Keratinocyte (primary cell): ENCODE measurements at regions not wholly inside any gene's neighbourhood (a gene's known extent, or its start where the extent isn't known, plus 50 kb on each side); places are given as distances from the start of the nearest gene placed in this dataset.
"Not testable (repeated sequence)": the region's sequence is repeated elsewhere in the genome, so short reads cannot be mapped to it uniquely, and the experiment has no call there.

Source experiments
- DNase-seq: peaks from one replicate; pipeline ENCODE4 v3.0.0-alpha.2; 2011; ENCODE audit warnings: low read depth, missing footprints, low spot score
- FAIRE-seq: peaks from 2 replicates; lab custom pipeline; 2011; peaks lifted over from hg19 to GRCh38; lab: Jason Lieb, UNC
- H2AFZ ChIP-seq: 2 replicates; pipeline ENCODE4 v1.6.0; 2012; ENCODE audit warnings: low read length, control low read depth, inconsistent platforms; ENCODE audit not compliant: control insufficient read depth
- H3K27ac ChIP-seq: 2 replicates; pipeline ENCODE4 v1.5.1; 2011; ENCODE audit warnings: low read length; ENCODE audit not compliant: control insufficient read depth, insufficient read depth
- H3K27me3 ChIP-seq: 3 replicates; pipeline ENCODE4 v1.6.0; 2011; ENCODE audit warnings: low read length; ENCODE audit not compliant: control insufficient read depth, insufficient read depth; ENCODE audit errors: extremely low read depth
- H3K36me3 ChIP-seq, 2 experiments: 2 replicates in 1 of 2; 3 replicates in 1 of 2; pipeline ENCODE4 v1.5.1; 2011; ENCODE audit warnings: low read length in 2 of 2, mild to moderate bottlenecking in 1 of 2; ENCODE audit not compliant: control insufficient read depth in 2 of 2, insufficient read depth in 2 of 2; ENCODE audit errors: extremely low read depth in 1 of 2
- H3K4me1 ChIP-seq: 3 replicates; pipeline ENCODE4 v1.5.1; 2011; ENCODE audit warnings: low read length; ENCODE audit not compliant: control insufficient read depth, insufficient read depth; ENCODE audit errors: extremely low read depth
- H3K4me2 ChIP-seq: 3 replicates; pipeline ENCODE4 v1.6.0; 2011; ENCODE audit warnings: low read depth, low read length; ENCODE audit not compliant: control insufficient read depth, insufficient read depth; ENCODE audit errors: extremely low read depth
- H3K4me3 ChIP-seq, 3 experiments: fragments of 200-600 bp in 1 of 3; sonication (generic) in 1 of 3; 2 replicates in 2 of 3; 3 replicates in 1 of 3; pipeline ENCODE4 v1.5.1; 2011 to 2016; ENCODE audit warnings: low read length in 3 of 3, mild to moderate bottlenecking in 3 of 3, control low read depth in 2 of 3, inconsistent platforms in 1 of 3, low read depth in 1 of 3, mixed read lengths in 1 of 3, mixed run types in 1 of 3, moderate library complexity in 1 of 3; ENCODE audit not compliant: control insufficient read depth in 2 of 3, insufficient read depth in 2 of 3; ENCODE audit errors: extremely low read depth in 1 of 3
- H3K79me2 ChIP-seq: 2 replicates; pipeline ENCODE4 v1.6.0; 2012; ENCODE audit warnings: low read length; ENCODE audit not compliant: control insufficient read depth, insufficient read depth
- H3K9ac ChIP-seq: 3 replicates; pipeline ENCODE4 v1.6.0; 2011; ENCODE audit warnings: low read length; ENCODE audit not compliant: control insufficient read depth, insufficient read depth; ENCODE audit errors: extremely low read depth
- H3K9me1 ChIP-seq: 3 replicates; pipeline ENCODE4 v1.6.0; 2011; ENCODE audit warnings: low read length; ENCODE audit not compliant: control insufficient read depth, insufficient read depth; ENCODE audit errors: extremely low read depth
- H3K9me3 ChIP-seq: 2 replicates; pipeline ENCODE4 v1.5.1; 2012; ENCODE audit warnings: low read depth, low read length; ENCODE audit not compliant: control insufficient read depth
- H4K20me1 ChIP-seq: 3 replicates; pipeline ENCODE4 v1.6.0; 2011; ENCODE audit warnings: low read length; ENCODE audit not compliant: control insufficient read depth, insufficient read depth; ENCODE audit errors: extremely low read depth
- EZH2 ChIP-seq: IDR thresholded peaks from one replicate; pipeline ENCODE4 v1.6.1; 2012; ENCODE audit warnings: inconsistent platforms, mild to moderate bottlenecking, low read length, moderate library complexity
- dilution Hi-C: fragments of 300-500 bp; cut with MboI; formaldehyde crosslinking; loops from one replicate; pipeline ENCODE4 v1.7.0; 2020; ENCODE audit warnings: low sequenced_read_pairs; ENCODE audit not compliant: extremely low pct_ligation_motif_present
- TF ChIP-seq, protein P1 (sequence below), 3 experiments: IDR thresholded peaks in 1 of 3; conservative IDR thresholded peaks in 1 of 3; optimal IDR thresholded peaks in 1 of 3; 2 replicates in 2 of 3; 3 replicates in 1 of 3; pipeline versions ENCODE3 to v1.5.1; 2011; ENCODE audit warnings: low read length in 3 of 3, mild to moderate bottlenecking in 3 of 3, moderate library complexity in 2 of 3, control low read depth in 1 of 3, inconsistent platforms in 1 of 3; ENCODE audit not compliant: insufficient read depth in 2 of 3; ENCODE audit errors: extremely low read depth in 1 of 3

DNA sequence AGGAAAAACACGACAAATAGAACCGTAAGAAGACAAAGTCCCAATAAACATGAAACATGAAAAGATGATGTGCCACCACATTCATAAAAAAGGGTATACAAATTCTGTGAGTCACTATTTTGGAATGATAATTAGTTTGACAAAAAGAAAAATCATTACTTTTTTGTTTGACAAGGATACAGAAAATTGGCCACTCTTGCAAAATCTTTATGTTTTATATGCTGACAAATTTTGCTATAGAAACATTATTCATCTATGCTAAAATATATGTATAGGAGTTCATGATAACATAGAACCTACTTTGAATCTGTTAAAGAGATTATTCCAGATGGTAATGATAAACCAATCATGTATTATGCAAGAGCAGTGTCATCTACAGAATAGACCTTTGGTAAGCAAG, 1201.0 kb downstream of the FSCB start:
- H4K20me1 ChIP-seq, result no peaks in the 10 kb centered on the region
- FAIRE-seq (no peak), DNase-seq (no peak)
- H3K9ac ChIP-seq, result no peak overlapping the region
- H2AFZ ChIP-seq, result no peak overlapping the region
- no peak for TF ChIP-seq EZH2
- TF ChIP-seq, protein P1, sequence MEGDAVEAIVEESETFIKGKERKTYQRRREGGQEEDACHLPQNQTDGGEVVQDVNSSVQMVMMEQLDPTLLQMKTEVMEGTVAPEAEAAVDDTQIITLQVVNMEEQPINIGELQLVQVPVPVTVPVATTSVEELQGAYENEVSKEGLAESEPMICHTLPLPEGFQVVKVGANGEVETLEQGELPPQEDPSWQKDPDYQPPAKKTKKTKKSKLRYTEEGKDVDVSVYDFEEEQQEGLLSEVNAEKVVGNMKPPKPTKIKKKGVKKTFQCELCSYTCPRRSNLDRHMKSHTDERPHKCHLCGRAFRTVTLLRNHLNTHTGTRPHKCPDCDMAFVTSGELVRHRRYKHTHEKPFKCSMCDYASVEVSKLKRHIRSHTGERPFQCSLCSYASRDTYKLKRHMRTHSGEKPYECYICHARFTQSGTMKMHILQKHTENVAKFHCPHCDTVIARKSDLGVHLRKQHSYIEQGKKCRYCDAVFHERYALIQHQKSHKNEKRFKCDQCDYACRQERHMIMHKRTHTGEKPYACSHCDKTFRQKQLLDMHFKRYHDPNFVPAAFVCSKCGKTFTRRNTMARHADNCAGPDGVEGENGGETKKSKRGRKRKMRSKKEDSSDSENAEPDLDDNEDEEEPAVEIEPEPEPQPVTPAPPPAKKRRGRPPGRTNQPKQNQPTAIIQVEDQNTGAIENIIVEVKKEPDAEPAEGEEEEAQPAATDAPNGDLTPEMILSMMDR (optimal IDR thresholded peaks at IDR 0.05 in 1 of 3, IDR thresholded peaks at IDR 0.05 in 1 of 3, conservative IDR thresholded peaks at IDR 0.05 in 1 of 3; ENCODE audit: extremely low read depth in 1 of 3, insufficient read depth in 2 of 3, low read length in 3 of 3), result no peak
- dilution Hi-C loops, result no loop called here
- H3K9me3 ChIP-seq, result no peaks in the 10 kb centered on the region
- no peaks in the 10 kb centered on the region for H3K4me1 ChIP-seq
- H3K36me3 ChIP-seq, result no peaks in the 10 kb centered on the region
- no peaks in the 10 kb centered on the region for H3K27me3 ChIP-seq
- no peak overlapping the region for H3K4me3 ChIP-seq
- H3K27ac ChIP-seq, result no peak overlapping the region
- no peaks in the 10 kb centered on the region for H3K79me2 ChIP-seq
- H3K9me1 ChIP-seq, result no peaks in the 10 kb centered on the region
- H3K4me2 ChIP-seq, result no peak overlapping the region

GRCh38 chr14:43297794-43298193, 1209.3 kb downstream of the FSCB start:
- Histone ChIP-seq H2AFZ (no peak overlapping the region), H3K4me1 (no peaks in the 10 kb centered on the region), H3K9me3 (no peaks in the 10 kb centered on the region), H3K79me2 (no peaks in the 10 kb centered on the region), H3K27ac (no peak overlapping the region), H4K20me1 (no peaks in the 10 kb centered on the region), H3K36me3 (no peaks in the 10 kb centered on the region), H3K4me3 (no peak overlapping the region), H3K27me3 (no peaks in the 10 kb centered on the region), H3K9me1 (no peaks in the 10 kb centered on the region), H3K9ac (no peak overlapping the region), H3K4me2 (no peak overlapping the region)
- FAIRE-seq (no peak), DNase-seq (no peak)
- dilution Hi-C loops, result no loop called here
- TF ChIP-seq EZH2, result no peak
- TF ChIP-seq, protein P1 (optimal IDR thresholded peaks at IDR 0.05 in 1 of 3, IDR thresholded peaks at IDR 0.05 in 1 of 3, conservative IDR thresholded peaks at IDR 0.05 in 1 of 3; ENCODE audit: extremely low read depth in 1 of 3, insufficient read depth in 2 of 3, low read length in 3 of 3), result no peak

- H3K79me2 ChIP-seq, H3K36me3 ChIP-seq, H3K9ac ChIP-seq, H2AFZ ChIP-seq, dilution Hi-C loops, H3K9me1 ChIP-seq, FAIRE-seq, DNase-seq, H3K27ac ChIP-seq, H4K20me1 ChIP-seq, H3K27me3 ChIP-seq, H3K4me1 ChIP-seq, H3K9me3 ChIP-seq, H3K4me3 ChIP-seq, H3K4me2 ChIP-seq: not testable (repeated sequence)
These were observed 1211.0 kb downstream of the FSCB start for GRCh38 chr14:43296061-43296460.
